MV-4-11 (cell line): ENCODE measurements at regions not wholly inside any gene's neighbourhood (a gene's known extent, or its start where the extent isn't known, plus 50 kb on each side); places are given as distances from the start of the nearest gene placed in this dataset.
"Not testable (repeated sequence)": the region's sequence is repeated elsewhere in the genome, so short reads cannot be mapped to it uniquely, and the experiment has no call there.

Experiments
- DNase-seq: peaks from one replicate; lab custom pipeline; 2025; lab: John Stamatoyannopoulos, UW

- peak; percentile 19 for DNase-seq
These were observed 56.7 kb downstream of the CCDC74A start for GRCh38 chr2:131584380-131584779.

- DNase-seq, result peak; percentile 70
These were observed 57.3 kb downstream of the CCDC74A start for GRCh38 chr2:131584940-131585339.

- no peak for DNase-seq
These were observed 60.6 kb downstream of the CCDC74A start for GRCh38 chr2:131588152-131588873.

- not testable (repeated sequence) for DNase-seq
These were observed 61.4 kb downstream of the CCDC74A start for GRCh38 chr2:131589126-131589525.

GRCh38 chr2:131590366-131590765 lies 62.7 kb downstream of the CCDC74A start:
- no peak for DNase-seq

- no peak for DNase-seq
These were observed 63.2 kb downstream of the CCDC74A start for GRCh38 chr2:131590896-131591295.

- not testable (repeated sequence) for DNase-seq
These were observed 68.9 kb downstream of the CCDC74A start for GRCh38 chr2:131596561-131596960.

- DNase-seq, result not testable (repeated sequence)
These were observed 74.8 kb downstream of the CCDC74A start for GRCh38 chr2:131602444-131602843.

- DNase-seq, result not testable (repeated sequence)
These were observed 77.0 kb downstream of the CCDC74A start for GRCh38 chr2:131604652-131605051.

- DNase-seq, result not testable (repeated sequence)
These were observed 78.7 kb downstream of the CCDC74A start for GRCh38 chr2:131606366-131606765.

- DNase-seq, result not testable (repeated sequence)
These were observed 79.4 kb downstream of the CCDC74A start for GRCh38 chr2:131607056-131607455.

GRCh38 chr2:131614539-131614938 lies 86.9 kb downstream of the CCDC74A start:
- DNase-seq, result not testable (repeated sequence)

GRCh38 chr2:131618320-131618719 lies 90.6 kb downstream of the CCDC74A start:
- DNase-seq, result peak; percentile 8

GRCh38 chr2:131622874-131623273 lies 95.2 kb downstream of the CCDC74A start:
- peak; percentile 55 for DNase-seq

GRCh38 chr2:131626011-131626410 lies 98.3 kb downstream of the CCDC74A start:
- not testable (repeated sequence) for DNase-seq

- DNase-seq, result not testable (repeated sequence)
These were observed 98.9 kb downstream of the CCDC74A start for GRCh38 chr2:131626565-131626964.

- DNase-seq, result not testable (repeated sequence)
These were observed 100.1 kb downstream of the CCDC74A start for GRCh38 chr2:131627777-131628176.

- not testable (repeated sequence) for DNase-seq
These were observed 104.0 kb downstream of the CCDC74A start for GRCh38 chr2:131631648-131632047.

- DNase-seq, result not testable (repeated sequence)
These were observed 105.7 kb downstream of the CCDC74A start for GRCh38 chr2:131633405-131633804.

- not testable (repeated sequence) for DNase-seq
These were observed 106.4 kb downstream of the CCDC74A start for GRCh38 chr2:131633827-131634695.

- no peak for DNase-seq
These were observed 107.9 kb downstream of the CCDC74A start for GRCh38 chr2:131635611-131636010.

GRCh38 chr2:131636704-131637308 lies 109.1 kb downstream of the CCDC74A start:
- DNase-seq, result not testable (repeated sequence)
